HPDE6-E6E7 (cell line): ENCODE measurements at regions not wholly inside any gene's neighbourhood (a gene's known extent, or its start where the extent isn't known, plus 50 kb on each side); places are given as distances from the start of the nearest gene placed in this dataset.
"Not testable (repeated sequence)": the region's sequence is repeated elsewhere in the genome, so short reads cannot be mapped to it uniquely, and the experiment has no call there.

Experiments
- DNase-seq: peaks from one replicate; pipeline ENCODE4 v3.0.0; 2011; ENCODE audit warnings: missing footprints; ENCODE audit errors: extremely low spot score

DNA sequence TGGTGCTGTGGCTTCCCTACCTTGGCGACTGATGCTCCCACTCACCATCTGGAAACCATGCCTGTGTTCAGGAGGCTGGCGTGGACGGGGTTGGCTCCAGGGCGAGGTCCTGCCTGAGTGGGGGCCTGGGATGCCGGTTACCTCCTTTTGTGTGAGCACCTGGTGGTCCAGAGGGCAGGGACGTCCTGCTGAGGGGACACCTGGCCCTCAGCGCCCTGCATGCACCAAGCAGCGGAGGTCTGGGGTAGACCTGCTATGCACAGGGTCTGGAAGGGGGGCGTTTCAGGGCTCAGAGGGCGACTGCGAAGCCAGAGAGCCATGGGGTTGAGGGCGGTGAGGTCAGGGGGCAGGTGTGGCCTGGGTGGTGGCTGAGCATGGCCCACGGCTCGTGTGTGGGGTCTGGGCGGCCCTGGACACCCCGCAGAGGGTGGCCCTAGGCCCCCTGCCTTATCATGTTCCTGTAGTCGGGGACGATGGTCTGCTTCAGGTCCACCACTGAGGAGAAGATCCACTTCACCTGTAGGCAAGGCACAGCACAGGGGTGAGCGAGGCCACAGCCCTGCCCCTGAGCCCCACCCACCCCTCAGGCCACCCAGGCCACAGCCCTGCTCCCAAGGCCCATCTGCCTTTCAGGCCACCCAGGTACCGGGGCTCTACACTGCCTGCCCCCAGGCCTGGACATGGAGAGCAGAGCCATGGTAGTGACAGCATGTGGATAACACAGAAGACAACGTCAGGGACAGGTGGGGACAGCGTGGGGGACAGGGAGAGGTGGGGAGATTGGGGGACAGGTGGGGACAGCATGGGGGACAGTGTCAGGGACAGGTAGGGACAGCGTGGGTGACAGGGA, 95.3 kb downstream of the TMEM121 start:
- DNase-seq = not testable (repeated sequence)

DNA sequence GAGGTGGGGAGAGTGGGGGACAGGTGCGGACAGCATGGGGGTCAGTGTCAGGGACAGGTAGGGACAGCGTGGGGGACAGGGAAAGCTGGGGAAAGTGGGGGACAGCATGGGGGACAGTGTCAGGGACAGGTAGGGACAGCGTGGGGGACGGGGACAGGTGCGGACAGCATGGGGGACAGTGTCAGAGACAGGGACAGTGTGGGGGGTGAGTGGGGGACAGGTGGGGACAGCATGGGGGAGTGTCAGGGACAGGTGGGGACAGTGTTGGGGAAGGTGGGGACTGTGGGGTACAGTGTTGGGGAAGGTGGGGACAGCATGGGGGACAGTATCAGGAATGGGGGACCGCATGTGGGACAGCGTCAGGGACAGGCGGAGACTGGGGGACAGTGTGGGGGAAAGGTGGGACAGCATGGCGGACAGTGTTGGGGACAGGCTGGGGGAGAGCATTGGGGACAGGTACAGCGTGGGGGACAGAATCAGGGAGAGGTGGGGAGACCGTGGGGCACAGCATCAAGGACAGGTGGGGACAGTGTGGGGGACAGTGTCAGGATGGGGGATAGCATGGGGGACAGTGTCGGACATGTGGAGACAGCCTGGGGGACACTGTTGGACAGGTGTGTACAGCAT, 96.1 kb downstream of the TMEM121 start:
- no peak for DNase-seq

DNA sequence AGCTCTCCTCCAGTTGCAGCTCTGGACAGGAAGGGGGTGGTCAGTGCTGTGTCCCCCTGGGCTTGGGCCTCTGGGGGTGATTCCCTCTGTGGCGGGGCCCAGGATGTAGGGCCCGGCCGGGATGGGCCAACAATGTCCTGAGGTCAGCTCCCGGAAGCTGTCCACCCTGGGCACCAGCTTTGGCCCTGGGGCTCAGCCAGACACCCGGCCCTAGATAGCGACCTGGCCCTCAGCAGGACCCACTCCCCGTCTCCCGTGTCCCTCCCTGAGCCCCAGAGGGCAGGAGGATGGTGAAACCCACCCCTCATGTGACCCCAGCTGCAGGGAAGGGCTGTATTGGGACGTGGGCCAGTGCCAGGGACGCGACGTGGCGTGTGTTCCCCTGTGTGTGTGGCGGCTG, 96.8 kb downstream of the TMEM121 start:
- not testable (repeated sequence) for DNase-seq

DNA sequence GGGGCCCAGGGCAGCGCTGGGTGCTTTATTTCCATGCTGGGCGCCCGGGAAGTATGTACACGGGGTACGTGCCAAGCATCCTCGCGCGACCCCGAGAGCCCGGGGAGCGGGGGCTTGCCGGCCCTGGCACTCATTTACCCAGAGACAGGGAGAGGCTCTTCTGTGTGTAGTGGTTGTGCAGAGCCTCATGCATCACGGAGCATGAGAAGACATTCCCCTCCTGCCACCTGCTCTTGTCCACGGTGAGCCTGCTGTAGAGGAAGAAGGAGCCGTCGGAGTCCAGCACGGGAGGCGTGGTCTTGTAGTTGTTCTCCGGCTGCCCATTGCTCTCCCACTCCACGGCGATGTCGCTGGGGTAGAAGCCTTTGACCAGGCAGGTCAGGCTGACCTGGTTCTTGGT, 98.0 kb downstream of the TMEM121 start:
- not testable (repeated sequence) for DNase-seq

- DNase-seq = not testable (repeated sequence)
These were observed 98.5 kb downstream of the TMEM121 start for GRCh38 chr14:105624749-105625434.

- not testable (repeated sequence) for DNase-seq
These were observed 99.1 kb downstream of the TMEM121 start for GRCh38 chr14:105625448-105625847.

DNA sequence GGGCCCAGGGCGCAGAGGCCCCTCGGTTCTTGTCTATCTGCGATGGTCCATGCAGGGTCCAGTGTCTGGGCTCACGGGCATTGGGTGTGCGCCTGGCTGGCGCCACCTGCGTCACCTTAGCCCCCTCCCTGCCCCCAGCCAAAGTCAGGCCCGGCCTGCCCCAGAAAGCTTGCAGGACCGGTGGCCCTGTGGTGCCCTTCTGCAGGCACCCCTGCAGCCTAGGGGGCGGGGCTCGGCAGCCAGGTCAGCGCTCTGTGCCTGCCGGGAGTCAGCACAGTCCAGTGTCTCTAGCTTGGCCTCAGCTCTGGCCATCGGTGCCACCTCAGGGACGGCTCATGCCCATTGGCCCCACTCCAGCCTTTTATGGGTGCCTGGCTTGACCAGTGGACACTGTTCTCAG, 99.7 kb downstream of the TMEM121 start:
- not testable (repeated sequence) for DNase-seq

DNA sequence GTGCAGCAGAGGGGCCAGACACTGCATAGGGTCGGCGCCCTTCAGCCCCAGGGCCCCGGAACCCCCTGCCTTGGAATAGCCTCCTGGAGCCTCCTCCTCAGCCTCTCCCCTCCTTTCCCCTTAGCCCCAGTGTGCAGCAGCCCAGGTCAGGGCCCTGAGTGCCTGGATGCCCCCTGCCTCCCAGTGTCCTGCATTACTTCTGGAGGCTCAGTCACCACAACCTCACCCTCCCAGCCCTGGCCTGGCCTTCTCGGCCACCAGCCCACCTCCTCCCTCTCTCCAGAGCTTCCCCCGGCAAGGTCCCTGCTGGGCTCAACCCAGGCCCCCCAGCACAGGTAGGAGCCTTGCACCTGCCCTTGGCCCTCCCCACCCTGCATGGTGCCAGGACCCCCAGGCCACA, 100.3 kb downstream of the TMEM121 start:
- not testable (repeated sequence) for DNase-seq

DNA sequence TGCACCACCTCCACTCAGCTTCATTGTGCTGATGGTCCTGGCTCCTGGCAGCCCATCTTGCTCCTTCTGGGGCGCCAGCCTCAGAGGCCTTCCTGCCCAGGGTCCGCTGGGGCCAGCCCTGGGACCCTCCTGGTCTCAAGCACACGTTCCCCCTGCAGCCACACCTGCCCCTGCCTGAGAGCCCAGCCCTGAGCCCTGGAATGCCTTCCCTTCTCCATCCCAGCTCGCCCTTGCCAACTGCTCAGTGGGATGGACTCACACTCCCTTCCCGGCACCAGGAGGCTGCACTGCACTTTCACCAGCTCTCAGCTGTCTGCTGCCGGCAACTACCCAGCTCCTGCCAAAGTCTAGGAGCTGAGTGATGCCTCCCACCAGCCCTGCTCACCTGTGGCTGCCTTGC, 100.9 kb downstream of the TMEM121 start:
- DNase-seq = not testable (repeated sequence)

DNA sequence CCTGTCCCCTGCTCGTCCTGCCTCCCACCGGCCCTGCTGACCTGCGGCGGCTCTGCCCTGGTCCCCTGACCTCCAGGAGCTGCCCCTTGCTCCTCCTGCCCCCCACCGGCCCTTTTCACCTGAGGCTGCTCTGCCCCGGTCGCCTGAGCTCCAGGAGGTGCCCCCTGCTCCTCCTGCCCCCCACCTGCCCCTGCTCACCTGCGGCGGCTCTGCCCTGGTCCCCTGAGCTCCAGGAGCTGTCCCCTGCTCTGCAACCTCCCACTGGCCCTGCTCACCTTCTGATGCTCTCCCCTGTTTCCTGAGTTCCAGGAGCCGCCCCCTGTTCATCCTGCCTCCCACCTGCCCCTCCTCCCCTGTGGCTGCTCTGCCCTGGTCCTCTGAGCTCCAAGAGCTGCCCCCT, 101.3 kb downstream of the TMEM121 start:
- DNase-seq = no peak

- DNase-seq = not testable (repeated sequence)
These were observed 101.7 kb downstream of the TMEM121 start for GRCh38 chr14:105628126-105628525.

- not testable (repeated sequence) for DNase-seq
These were observed 102.2 kb downstream of the TMEM121 start for GRCh38 chr14:105628531-105629067.

DNA sequence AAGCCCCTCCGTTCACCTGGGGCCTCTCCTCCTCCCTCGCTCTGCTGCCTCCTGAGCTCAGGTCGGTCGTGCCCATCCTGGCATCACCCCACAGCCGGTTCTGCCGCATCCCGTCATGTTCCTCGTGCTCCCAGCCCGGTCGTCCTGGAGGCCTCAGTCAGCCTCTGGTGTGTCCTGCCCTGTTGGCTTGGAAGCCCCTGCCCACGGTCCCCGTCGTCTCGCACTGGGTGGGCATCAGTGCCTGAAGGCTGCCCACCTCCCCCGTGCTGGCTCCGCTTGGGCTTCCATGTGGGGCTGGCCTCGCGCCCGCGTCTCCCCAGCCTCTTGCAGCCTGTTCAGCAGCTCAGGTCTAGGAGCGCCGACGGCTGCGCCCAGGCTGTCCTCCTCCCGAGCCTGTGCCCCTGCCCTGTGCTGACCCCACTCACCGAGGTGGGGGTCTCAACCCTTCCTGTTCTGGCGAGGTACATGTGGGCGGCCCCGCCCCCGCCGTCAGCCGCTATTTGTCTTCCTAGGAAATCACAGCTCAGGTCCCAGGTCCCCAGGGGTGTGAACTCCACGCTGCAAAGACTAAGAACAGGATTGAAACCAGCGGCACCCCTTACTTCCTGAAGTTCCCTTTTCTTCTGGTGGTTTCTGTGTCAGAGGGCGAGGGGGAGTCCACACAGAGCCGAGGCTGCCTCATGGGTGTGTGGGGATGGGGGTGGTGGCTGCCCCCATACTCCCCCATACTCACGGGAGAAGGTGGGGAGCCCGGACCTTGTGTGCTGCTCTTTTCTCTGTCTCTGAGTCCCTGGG, 102.9 kb downstream of the TMEM121 start:
- DNase-seq = not testable (repeated sequence)

DNA sequence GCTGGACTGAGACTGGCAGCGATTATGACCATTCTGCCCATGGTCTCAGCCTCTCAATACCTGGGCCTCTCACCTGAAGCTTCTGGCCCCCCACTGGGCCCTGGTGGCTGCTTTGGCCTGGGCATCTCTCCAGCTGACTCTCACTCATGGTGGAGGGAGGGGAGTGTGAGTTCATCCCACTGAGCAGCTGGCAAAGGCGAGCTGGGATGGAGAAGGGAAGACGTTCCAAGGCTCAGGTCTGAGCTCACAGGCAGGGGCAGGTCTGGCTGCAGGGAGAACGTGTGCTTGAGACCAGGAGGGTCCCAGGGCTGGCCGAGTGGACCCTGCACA, 103.5 kb downstream of the TMEM121 start:
- no peak for DNase-seq

DNA sequence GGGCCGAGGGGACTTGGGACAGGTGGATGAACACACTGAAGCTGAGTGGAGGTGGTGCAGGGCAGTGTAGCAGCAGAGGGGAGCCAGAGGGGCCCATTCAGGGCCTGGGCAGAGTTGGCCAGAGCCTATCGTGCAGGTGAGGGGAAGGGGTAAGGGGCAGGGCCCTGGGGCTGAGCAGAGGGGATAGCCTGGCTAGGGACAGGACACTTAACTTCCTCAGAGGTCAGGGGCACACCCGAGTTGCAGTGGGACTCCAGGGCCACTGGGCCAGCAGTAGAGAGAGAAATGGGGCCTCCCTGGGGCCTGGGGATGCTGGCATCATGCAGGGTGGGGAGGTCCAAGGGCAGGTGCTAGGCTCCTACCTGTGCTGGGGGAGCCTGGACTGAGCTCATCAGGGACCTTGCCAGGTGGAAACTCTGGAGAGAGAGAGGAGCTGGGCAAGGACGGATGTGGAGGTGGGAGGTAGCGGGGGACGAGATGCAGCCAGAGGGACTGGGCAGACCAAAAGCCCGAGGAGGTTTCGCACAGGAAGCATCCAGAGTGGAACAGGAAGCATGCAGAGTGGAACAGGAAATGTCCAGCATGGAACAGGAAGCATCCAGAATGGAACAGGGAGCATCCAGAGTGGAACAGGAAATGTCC, 104.0 kb downstream of the TMEM121 start:
- not testable (repeated sequence) for DNase-seq

GRCh38 chr14:105630935-105631779, 104.8 kb downstream of the TMEM121 start:
- DNase-seq = not testable (repeated sequence)

DNA sequence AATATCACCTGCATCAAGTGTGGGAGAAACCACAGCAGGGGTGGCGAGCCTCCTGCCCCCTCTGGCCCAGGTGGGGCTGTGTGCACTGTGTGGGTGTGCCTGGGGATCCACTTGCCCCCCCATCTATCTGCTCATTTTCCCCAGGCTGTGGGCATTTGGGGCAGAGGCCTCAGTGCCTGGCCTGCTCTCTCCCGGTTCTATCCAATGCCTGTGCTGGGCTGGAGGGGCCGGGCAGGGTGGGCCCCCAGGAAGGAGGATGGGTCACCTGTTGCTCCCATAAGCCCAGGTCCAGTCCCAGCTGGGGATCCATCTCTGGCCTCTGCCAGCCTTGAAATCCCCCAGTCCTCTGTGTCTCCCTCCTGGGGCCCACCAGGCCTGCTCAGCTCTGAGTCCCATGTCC, 105.6 kb downstream of the TMEM121 start:
- no peak for DNase-seq

GRCh38 chr14:105633596-105633995, 107.2 kb downstream of the TMEM121 start:
- DNase-seq = not testable (repeated sequence)

DNA sequence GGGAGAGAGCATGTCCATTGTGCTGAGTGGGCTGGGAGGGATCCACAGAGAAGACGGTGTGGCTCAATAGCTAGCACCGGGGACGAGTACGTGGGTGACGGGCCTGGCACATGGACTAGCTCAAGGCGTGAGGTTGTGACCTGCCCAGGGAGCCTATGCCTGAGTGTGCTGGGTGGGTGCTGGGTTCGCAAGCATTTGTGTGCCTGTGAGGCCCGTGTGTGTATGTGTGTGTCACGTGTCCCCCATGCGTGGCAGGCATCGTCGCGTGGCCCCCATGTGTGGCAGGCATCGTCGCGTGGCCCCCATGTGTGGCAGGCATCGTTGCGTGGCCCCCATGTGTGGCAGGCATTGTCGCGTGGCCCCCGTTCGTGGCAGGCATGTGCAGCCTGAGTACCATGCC, 109.2 kb downstream of the TMEM121 start:
- DNase-seq = no peak

GRCh38 chr14:105636021-105636420, 109.6 kb downstream of the TMEM121 start:
- not testable (repeated sequence) for DNase-seq
